HG02759 (cell line): ENCODE measurements at regions not wholly inside any gene's neighbourhood (a gene's known extent, or its start where the extent isn't known, plus 50 kb on each side); places are given as distances from the start of the nearest gene placed in this dataset.

Source experiments
- ATAC-seq: cut with Tn5 transposase; IDR thresholded peaks from one replicate; pipeline ENCODE4 v1.9.1; 2021; ENCODE audit warnings: mild to moderate bottlenecking, moderate library complexity; ENCODE audit not compliant: unreplicated experiment

GRCh38 chr3:30258426-30259392 lies 347.7 kb upstream of the TGFBR2 start:
- no peak for ATAC-seq

- no peak for ATAC-seq
These were observed 346.7 kb upstream of the TGFBR2 start for GRCh38 chr3:30259730-30260129.

GRCh38 chr3:30260762-30261161 lies 345.6 kb upstream of the TGFBR2 start:
- no peak for ATAC-seq

DNA sequence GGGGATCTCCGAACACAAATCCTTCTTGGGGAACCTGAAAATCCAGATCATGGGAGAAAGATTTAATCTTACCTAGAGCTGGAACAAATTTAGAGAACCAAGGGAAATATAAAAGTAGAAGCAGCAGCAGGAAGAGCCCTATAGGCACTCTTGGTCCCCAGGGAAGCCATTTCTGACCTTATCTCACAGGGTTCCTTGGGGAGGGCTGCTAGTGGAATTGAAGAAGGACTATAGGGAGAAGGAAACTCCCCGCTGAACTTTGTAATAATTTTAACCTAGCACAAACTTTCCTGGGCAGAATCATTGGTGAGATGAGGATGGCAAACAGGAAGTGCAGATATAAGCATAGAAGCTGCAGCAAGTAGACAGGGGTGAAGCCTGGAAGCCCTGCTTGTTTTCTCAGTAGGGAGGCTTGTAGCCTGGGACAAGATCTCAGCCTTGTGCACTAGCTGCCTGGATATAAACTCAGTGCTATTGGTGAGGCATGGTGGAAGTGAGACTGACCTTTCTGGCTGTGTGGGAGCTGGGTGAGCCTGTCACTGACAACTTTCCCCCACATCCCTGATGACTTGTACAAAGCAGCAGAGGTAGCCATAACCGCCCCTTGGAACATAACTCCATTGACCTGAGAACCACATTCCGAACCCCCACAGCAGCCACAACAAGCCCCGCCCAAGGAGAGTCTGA lies 343.0 kb upstream of the TGFBR2 start:
- ATAC-seq: no peak

GRCh38 chr3:30263925-30264313 lies 342.5 kb upstream of the TGFBR2 start:
- no peak for ATAC-seq

- no peak for ATAC-seq
These were observed 339.9 kb upstream of the TGFBR2 start for GRCh38 chr3:30266524-30266923.

GRCh38 chr3:30268288-30268687 lies 338.1 kb upstream of the TGFBR2 start:
- no peak for ATAC-seq

GRCh38 chr3:30269751-30270445 lies 336.5 kb upstream of the TGFBR2 start:
- peak; percentile 83 for ATAC-seq

GRCh38 chr3:30271781-30272180 lies 334.6 kb upstream of the TGFBR2 start:
- ATAC-seq: no peak

DNA sequence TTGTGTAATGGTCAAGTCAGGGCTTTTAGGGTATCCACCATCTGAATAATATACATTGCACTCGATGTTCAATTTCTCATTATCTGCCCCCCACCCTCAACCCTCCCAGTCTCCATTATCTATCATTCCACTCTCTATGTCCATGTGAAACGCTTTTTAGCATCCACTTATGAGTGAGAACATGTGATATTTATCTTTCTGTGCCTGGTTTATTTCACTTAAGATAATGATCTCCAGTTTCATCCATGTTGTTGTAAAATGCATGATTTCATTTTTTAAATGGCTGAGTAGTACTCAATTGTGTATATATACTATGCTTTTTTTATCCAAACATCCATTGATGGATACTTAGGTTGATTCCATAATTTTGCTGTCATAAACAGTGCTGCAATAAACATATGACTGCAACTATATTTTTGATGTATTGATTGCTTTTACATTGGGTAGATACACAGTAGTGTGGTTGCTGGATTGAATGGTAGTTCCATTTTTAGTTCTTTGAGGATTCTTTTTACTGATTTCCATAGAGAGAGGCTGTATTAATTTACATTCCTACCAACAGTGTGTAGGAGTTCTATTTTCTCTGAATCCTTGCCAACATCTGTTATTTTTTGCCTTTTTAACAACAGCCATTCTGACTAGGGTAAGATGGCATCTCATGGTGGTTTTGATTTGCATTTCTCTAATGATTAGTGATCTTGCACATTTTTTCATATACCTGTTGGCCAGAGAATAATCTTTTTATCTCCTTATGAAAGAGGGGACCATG lies 332.9 kb upstream of the TGFBR2 start:
- ATAC-seq: no peak

GRCh38 chr3:30277494-30277893 lies 328.9 kb upstream of the TGFBR2 start:
- ATAC-seq: no peak

DNA sequence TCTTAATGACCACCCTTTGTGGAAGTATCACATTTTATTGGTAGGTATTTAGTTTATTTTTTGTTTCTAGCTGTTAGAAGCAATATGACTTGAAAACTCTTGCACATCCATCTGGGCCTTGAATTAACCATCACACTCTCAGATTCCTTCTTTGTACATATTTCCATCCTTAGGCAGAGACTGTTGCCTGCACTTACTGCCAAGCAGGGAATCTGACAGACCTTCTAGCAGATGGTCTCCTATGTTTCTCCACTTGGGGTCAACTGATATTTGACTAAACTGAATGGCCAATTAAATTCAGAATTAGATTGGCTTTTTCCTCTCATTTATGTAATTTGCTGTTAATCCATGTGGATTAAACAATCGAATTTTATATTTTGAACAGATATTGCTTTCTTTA lies 324.9 kb upstream of the TGFBR2 start:
- no peak for ATAC-seq

DNA sequence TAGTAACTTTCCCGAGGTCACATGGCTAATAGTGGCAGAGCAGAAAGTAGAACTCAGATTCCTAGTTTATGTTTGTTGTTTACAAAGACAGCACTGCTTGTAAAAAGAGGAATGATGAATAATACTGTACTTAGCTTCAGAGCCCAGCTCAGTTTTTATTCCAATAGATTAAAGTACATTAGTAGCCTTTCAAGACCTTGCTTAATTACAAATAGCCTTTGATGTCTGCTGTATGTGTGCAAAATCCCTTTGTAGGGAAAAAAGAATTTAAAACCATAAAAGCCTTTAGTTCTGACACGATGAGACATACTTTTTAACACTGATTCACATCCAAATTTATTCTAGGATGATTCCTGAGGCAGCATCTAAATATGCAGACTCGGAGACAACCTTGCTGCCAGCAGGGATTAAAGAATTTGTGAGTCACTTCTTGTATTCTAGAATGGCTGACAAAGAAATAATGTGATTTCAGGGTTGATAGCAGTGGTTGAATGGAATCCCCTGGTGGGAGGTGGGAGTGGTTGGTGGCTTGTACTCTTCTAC lies 324.2 kb upstream of the TGFBR2 start:
- ATAC-seq: no peak

DNA sequence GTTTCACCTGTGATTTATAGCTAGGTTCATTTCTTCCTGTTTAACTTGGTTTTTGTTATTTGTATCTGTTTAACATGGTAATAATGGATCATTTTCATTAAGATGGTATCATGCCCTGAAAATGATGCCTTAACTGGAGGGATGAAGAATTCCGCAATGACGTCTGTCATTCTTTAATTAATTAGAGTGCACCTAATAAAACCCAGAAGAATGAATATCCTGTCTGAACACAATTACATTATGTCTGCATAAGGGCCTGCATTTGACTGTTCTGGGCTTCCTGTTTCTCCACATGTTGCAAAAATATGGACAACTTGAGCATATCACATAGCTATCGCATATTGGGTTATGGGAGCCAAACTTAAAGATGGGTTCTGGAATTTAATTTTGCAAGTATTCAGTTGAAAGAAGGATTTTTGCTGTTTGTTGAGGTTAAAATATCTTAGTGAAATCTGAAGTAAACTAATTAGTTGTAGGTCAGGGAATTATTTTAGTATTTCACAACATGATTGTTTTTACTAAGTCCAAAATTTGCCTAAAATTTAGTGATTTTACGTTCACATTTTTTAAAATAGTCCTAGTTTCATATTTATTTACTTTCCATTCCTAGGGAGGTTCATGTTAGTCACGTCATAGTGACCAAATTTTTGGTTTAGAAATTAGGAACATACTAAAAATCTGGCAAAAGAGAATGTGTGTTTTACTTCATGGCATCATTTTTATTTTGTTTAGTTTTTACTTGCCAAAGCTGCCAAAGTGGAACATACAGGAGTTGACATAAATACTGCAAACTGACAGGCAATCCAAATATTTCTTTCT lies 321.0 kb upstream of the TGFBR2 start:
- no peak for ATAC-seq

DNA sequence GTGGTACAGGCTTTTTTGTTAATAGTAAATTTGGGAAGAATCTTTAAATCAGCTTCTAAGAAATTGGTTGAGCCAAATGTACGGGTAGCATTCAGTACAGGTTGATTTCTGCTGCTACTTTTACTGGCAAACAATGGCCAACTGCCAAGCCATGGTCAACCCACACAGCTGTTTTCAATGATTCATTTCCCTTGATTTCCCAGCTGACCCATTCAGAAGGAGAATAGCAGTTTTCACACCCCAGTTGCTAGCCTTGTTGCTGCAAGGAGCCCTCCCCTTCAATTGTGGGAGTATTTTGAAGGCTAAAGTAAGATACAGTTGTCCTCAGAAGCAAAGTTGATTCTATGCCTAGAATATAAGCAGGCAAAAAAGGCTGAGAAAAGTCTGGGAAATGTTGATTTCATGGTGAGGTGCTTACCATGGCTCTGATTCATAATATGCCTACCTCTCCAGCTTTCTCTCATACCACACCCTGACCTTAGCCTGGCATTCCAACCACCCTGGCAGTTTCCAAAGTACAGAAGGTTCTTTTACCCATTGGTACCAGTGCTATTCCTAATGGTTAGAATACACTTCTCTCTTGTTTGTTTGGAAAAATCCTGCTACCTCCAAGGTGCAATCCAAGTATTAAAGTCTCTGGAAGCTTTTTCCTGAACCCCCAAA lies 320.3 kb upstream of the TGFBR2 start:
- ATAC-seq: no peak

DNA sequence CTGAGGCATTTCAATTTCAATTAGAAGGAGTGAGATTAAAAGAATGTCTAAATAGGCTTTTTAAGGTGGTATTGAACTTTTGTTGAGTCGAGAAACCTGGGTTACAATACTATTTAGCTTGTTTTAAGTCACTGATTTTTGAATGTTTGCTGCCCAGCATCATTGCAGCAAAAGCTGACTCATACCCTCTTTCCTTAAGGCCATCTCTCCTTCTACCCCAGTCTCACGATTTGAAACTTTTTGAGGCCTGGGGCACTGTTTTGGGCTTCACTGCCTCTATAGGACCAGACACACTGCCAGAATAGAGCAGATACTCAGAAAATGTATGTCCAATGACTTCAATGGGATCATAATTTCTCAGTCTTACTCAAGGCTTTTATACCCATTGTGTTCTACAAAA lies 319.6 kb upstream of the TGFBR2 start:
- no peak for ATAC-seq

DNA sequence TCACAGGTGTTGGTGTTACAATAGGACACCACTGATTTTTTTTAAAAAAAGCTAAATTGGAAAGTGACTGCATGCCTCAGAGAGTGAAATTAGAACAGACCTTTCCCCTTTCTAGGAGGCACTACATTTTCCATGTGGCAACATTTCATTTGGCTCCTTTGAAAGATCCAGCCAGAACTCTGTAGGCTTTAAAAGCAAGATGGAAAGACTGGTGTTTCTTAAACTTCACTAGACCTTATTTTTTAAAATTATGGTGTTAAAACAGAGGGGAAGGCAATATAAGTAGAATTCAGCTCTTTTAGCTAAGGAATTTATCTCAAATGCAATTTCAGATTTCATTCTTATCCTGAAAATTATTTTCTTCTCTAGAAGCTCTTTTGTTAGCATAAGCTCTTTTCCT lies 317.6 kb upstream of the TGFBR2 start:
- ATAC-seq: no peak

GRCh38 chr3:30289324-30289723 lies 317.1 kb upstream of the TGFBR2 start:
- ATAC-seq: no peak

DNA sequence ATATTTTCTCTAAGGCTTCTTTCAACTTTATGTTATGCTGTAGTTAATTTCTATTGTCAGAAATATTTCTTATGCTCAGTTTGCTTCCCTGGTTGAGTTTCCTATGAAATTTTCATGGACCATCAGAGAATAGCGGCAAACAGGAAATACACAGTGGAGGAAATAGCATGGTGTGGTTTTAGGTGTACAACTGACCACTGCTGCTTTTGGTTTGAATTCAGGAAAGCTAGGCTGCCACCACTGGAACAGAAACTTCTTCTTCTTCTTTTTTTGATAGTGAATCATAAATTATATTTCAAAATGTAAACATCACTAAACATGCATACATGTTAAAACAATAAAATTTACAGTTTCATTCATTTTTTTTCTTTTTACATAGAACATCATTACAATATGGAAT lies 316.6 kb upstream of the TGFBR2 start:
- ATAC-seq: no peak
